H9 (cell line): ENCODE measurements at regions not wholly inside any gene's neighbourhood (a gene's known extent, or its start where the extent isn't known, plus 50 kb on each side); places are given as distances from the start of the nearest gene placed in this dataset.

Source experiments
- DNase-seq: peaks from one replicate; pipeline ENCODE4 v3.0.0-alpha.2; 2017
- H2AFZ ChIP-seq: one replicate; pipeline ENCODE4 v1.6.1; 2013; ENCODE audit warnings: mild to moderate bottlenecking, low read length, control low read depth, moderate library complexity
- H2AK5ac ChIP-seq: 2 replicates; pipeline ENCODE4 v1.6.1; 2013; ENCODE audit warnings: low read length, control low read depth, mixed read lengths; ENCODE audit not compliant: insufficient read length
- H2BK120ac ChIP-seq: one replicate; pipeline ENCODE4 v1.6.1; 2013; ENCODE audit warnings: low read depth, mild to moderate bottlenecking, low read length, control low read depth, inconsistent platforms; ENCODE audit not compliant: poor library complexity, severe bottlenecking
- H2BK12ac ChIP-seq: 2 replicates; pipeline ENCODE4 v1.6.1; 2013; ENCODE audit warnings: low read length, control low read depth, mixed read lengths, low read depth; ENCODE audit not compliant: insufficient read length
- H2BK15ac ChIP-seq: 2 replicates; pipeline ENCODE4 v1.6.1; 2013; ENCODE audit warnings: low read depth, low read length, control low read depth
- H2BK20ac ChIP-seq: one replicate; pipeline ENCODE4 v1.6.1; 2013; ENCODE audit warnings: low read depth, mild to moderate bottlenecking, low read length, control low read depth, inconsistent platforms; ENCODE audit not compliant: poor library complexity, severe bottlenecking
- H2BK5ac ChIP-seq: 2 replicates; pipeline ENCODE4 v1.6.1; 2013; ENCODE audit warnings: low read length, control low read depth, mixed read lengths; ENCODE audit not compliant: insufficient read length
- H3K14ac ChIP-seq: 2 replicates; pipeline ENCODE4 v1.6.1; 2013; ENCODE audit warnings: low read length, control low read depth; ENCODE audit not compliant: insufficient read depth
- H3K18ac ChIP-seq: 2 replicates; pipeline ENCODE4 v1.6.1; 2013; ENCODE audit warnings: low read depth, mild to moderate bottlenecking, mixed read lengths, low read length, control low read depth; ENCODE audit not compliant: insufficient read length
- H3K23ac ChIP-seq: 2 replicates; pipeline ENCODE4 v1.6.1; 2013; ENCODE audit warnings: low read length, control low read depth, mixed read lengths, low read depth; ENCODE audit not compliant: insufficient read length
- H3K23me2 ChIP-seq: 2 replicates; pipeline ENCODE4 v1.6.1; 2013; ENCODE audit warnings: low read depth, mild to moderate bottlenecking, mixed read lengths, low read length, control low read depth; ENCODE audit not compliant: insufficient read length, poor library complexity, severe bottlenecking
- H3K27ac ChIP-seq: 2 replicates; pipeline ENCODE4 v1.5.1; 2013; ENCODE audit warnings: low read length, control low read depth, mixed read lengths, low read depth; ENCODE audit not compliant: insufficient read length
- H3K27me3 ChIP-seq: 2 replicates; pipeline ENCODE4 v1.6.1; 2013; ENCODE audit warnings: low read length, control low read depth, inconsistent platforms; ENCODE audit not compliant: insufficient read depth
- H3K4ac ChIP-seq: 2 replicates; pipeline ENCODE4 v1.6.1; 2013; ENCODE audit warnings: low read depth, mild to moderate bottlenecking, control low read depth, inconsistent platforms, low read length, moderate library complexity
- H3K4me1 ChIP-seq: 2 replicates; pipeline ENCODE4 v1.6.1; 2013; ENCODE audit warnings: low read length, control low read depth, inconsistent platforms; ENCODE audit not compliant: insufficient read depth
- H3K4me2 ChIP-seq: 2 replicates; pipeline ENCODE4 v1.6.1; 2013; ENCODE audit warnings: low read length, control low read depth, mixed read lengths; ENCODE audit not compliant: insufficient read length, insufficient read depth
- H3K56ac ChIP-seq: 2 replicates; pipeline ENCODE4 v1.6.1; 2013; ENCODE audit warnings: low read depth, mild to moderate bottlenecking, mixed read lengths, low read length, control low read depth; ENCODE audit not compliant: insufficient read length
- H3K79me1 ChIP-seq: 2 replicates; pipeline ENCODE4 v1.6.1; 2013; ENCODE audit warnings: low read depth, mild to moderate bottlenecking, moderate library complexity, low read length, control low read depth, inconsistent platforms; ENCODE audit not compliant: insufficient read depth, poor library complexity, severe bottlenecking
- H3K79me2 ChIP-seq: 2 replicates; pipeline ENCODE4 v1.6.1; 2013; ENCODE audit warnings: low read length, control low read depth, inconsistent platforms; ENCODE audit not compliant: insufficient read depth
- H3K9ac ChIP-seq: 2 replicates; pipeline ENCODE4 v1.6.1; 2013; ENCODE audit warnings: low read length, control low read depth, mixed read lengths; ENCODE audit not compliant: insufficient read length; ENCODE audit errors: extremely low read depth
- H3K9me3 ChIP-seq: one replicate; pipeline ENCODE4 v1.6.1; 2013; ENCODE audit warnings: low read depth, low read length, inconsistent platforms; ENCODE audit not compliant: control insufficient read depth
- H3T11ph ChIP-seq: one replicate; pipeline ENCODE4 v1.6.1; 2013; ENCODE audit warnings: mild to moderate bottlenecking, low read length, control low read depth, inconsistent platforms
- H4K20me1 ChIP-seq: one replicate; pipeline ENCODE4 v1.6.1; 2013; ENCODE audit not compliant: control insufficient read depth, insufficient read length, insufficient read depth
- H4K5ac ChIP-seq: 2 replicates; pipeline ENCODE4 v1.6.1; 2013; ENCODE audit warnings: low read depth, mild to moderate bottlenecking, mixed read lengths, low read length, control low read depth; ENCODE audit not compliant: insufficient read length
- H4K8ac ChIP-seq: replicated peaks from 2 replicates; pipeline ENCODE4 v1.6.1; 2013; ENCODE audit warnings: low read length, control low read depth, mixed read lengths, low read depth; ENCODE audit not compliant: insufficient read length
- H4K91ac ChIP-seq: 2 replicates; pipeline ENCODE4 v1.6.1; 2013; ENCODE audit warnings: low read depth, mild to moderate bottlenecking, moderate library complexity, mixed read lengths, low read length, control low read depth; ENCODE audit not compliant: insufficient read length
- H3K27ac Mint-ChIP-seq, 3 experiments: 2 replicates in 2 of 3; 3 replicates in 1 of 3; pipeline ENCODE4 v1.8.0; 2020 to 2021; ENCODE audit warnings: mixed read lengths in 3 of 3, mild to moderate bottlenecking in 1 of 3, moderate library complexity in 1 of 3
- H3K27me3 Mint-ChIP-seq: 2 replicates; pipeline ENCODE4 v1.8.0; 2021; ENCODE audit warnings: low read depth, mild to moderate bottlenecking, moderate library complexity, mixed read lengths
- H3K36me3 Mint-ChIP-seq, 3 experiments: 2 replicates in 2 of 3; 3 replicates in 1 of 3; pipeline ENCODE4 v1.8.0; 2020 to 2021; ENCODE audit warnings: low read depth in 3 of 3, mixed read lengths in 3 of 3; ENCODE audit not compliant: insufficient read depth in 1 of 3
- H3K4me1 Mint-ChIP-seq, 2 experiments: 2 replicates each; pipeline ENCODE4 v1.8.0; 2020; ENCODE audit warnings: mixed read lengths in 2 of 2
- H3K4me3 Mint-ChIP-seq, 2 experiments: 2 replicates in 1 of 2; 3 replicates in 1 of 2; pipeline ENCODE4 v1.8.0; 2020 to 2021; ENCODE audit warnings: mild to moderate bottlenecking in 2 of 2, mixed read lengths in 2 of 2, moderate library complexity in 1 of 2
- H3K9me3 Mint-ChIP-seq, 2 experiments: 2 replicates in 1 of 2; 3 replicates in 1 of 2; pipeline ENCODE4 v1.8.0; 2020; ENCODE audit warnings: mild to moderate bottlenecking in 2 of 2, mixed read lengths in 2 of 2, moderate library complexity in 1 of 2
- WGBS: extraction: QIAGEN DNeasy Blood & Tissue Kit; methylation state at CpG from one replicate; pipeline ENCODE4 v1.1.7; 2013; ENCODE audit warnings: missing lambda C conversion rate, low lambda C conversion rate, mixed read lengths; ENCODE audit not compliant: insufficient read length; ENCODE audit errors: extremely low coverage; 5-methylcytosine and 5-hydroxymethylcytosine counted together
- TF ChIP-seq, protein P1 (sequence below): fragments of 200-600 bp; sonication (generic); conservative IDR thresholded peaks from 3 replicates; pipeline ENCODE4 v1.8.0; 2021; ENCODE audit warnings: antibody characterized with exemption, mild to moderate bottlenecking

DNA sequence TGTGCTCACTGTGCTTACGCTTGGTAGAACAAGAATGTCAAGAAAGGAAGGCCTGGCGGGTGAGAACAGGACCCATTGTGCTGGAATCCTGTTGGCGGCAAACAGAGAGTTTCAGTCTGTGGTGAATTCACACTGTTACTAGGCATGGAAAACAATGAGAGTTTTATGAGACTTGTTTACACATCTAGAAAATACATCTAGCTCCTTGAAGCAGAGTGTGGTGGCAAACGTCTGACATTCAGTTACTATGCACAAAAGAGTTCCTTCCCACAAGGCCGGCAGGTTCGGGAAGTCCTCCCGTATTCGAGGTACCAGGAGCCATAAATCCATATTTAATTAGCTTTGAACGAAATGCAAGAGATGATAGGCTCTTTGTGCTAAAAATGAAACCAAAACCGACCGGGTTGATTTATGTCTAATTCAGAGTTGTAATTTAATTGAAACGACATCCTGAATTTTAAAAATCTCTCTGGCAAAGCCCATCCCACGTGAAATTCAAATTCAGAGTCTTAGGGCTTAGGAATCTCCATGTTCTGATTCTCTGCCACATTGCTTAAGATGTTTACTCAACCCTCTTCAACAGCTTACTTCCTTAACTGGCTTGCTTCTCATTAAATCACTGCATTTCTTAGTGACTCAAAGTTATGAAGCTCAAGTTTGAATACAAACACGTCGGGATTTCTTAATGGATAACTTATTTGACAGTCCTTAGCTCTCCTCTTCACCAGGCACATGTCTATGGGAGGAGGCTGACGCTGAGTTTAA, 299.9 kb upstream of the PITRM1 start:
- no peak overlapping the region for H2BK5ac ChIP-seq
- no peak overlapping the region for H4K91ac ChIP-seq
- no peak overlapping the region for H2BK120ac ChIP-seq
- H3K9ac ChIP-seq, result no peak overlapping the region
- no peaks in the 10 kb centered on the region for H3K23me2 ChIP-seq
- no peak overlapping the region for H2AFZ ChIP-seq
- H3K4me2 ChIP-seq, result no peak overlapping the region
- H2BK20ac ChIP-seq, result no peak overlapping the region
- Mint-ChIP-seq H3K27me3 (no peaks in the 10 kb centered on the region), H3K9me3 (peaks cover 0 to 2% of the 10 kb centered on the region in 2 experiments; a peak in 1 of 5 replicates), H3K27ac (peak overlapping the region in 2 of 3 experiments; percentile 29 to 89; a peak in 4 of 7 replicates), H3K4me3 (peak overlapping the region in 1 of 2 experiments; percentile 13; a peak in 2 of 5 replicates), H3K36me3 (no peaks in the 10 kb centered on the region), H3K4me1 (peaks cover 27 to 62% of the 10 kb centered on the region in 2 experiments)
- H3K14ac ChIP-seq, result no peak overlapping the region
- H4K20me1 ChIP-seq, result no peaks in the 10 kb centered on the region
- TF ChIP-seq, protein P1, sequence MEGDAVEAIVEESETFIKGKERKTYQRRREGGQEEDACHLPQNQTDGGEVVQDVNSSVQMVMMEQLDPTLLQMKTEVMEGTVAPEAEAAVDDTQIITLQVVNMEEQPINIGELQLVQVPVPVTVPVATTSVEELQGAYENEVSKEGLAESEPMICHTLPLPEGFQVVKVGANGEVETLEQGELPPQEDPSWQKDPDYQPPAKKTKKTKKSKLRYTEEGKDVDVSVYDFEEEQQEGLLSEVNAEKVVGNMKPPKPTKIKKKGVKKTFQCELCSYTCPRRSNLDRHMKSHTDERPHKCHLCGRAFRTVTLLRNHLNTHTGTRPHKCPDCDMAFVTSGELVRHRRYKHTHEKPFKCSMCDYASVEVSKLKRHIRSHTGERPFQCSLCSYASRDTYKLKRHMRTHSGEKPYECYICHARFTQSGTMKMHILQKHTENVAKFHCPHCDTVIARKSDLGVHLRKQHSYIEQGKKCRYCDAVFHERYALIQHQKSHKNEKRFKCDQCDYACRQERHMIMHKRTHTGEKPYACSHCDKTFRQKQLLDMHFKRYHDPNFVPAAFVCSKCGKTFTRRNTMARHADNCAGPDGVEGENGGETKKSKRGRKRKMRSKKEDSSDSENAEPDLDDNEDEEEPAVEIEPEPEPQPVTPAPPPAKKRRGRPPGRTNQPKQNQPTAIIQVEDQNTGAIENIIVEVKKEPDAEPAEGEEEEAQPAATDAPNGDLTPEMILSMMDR, result no peak
- no peaks in the 10 kb centered on the region for H3K79me1 ChIP-seq
- no peak overlapping the region for H4K5ac ChIP-seq
- no peak overlapping the region for H2BK15ac ChIP-seq
- no CpG with 5 or more reads among the region's 16 CpGs for WGBS
- no peak overlapping the region for H3K4ac ChIP-seq
- no peak overlapping the region for H3K56ac ChIP-seq
- H3K18ac ChIP-seq, result no peak overlapping the region
- no peak overlapping the region for H3K23ac ChIP-seq
- no peak overlapping the region for H3T11ph ChIP-seq
- DNase-seq, result no peak
- no peak overlapping the region for H4K8ac ChIP-seq
- H3K4me1 ChIP-seq, result no peaks in the 10 kb centered on the region; the same call in 1 of the 2 replicates
- no peak overlapping the region for H3K27ac ChIP-seq
- H3K9me3 ChIP-seq, result no peaks in the 10 kb centered on the region
- no peaks in the 10 kb centered on the region for H3K79me2 ChIP-seq
- H2BK12ac ChIP-seq, result no peak overlapping the region
- no peaks in the 10 kb centered on the region for H3K27me3 ChIP-seq
- no peak overlapping the region for H2AK5ac ChIP-seq
